ENCODE measurements at regions not wholly inside any gene's neighbourhood (a gene's known extent, or its start where the extent isn't known, plus 50 kb on each side); places are given as distances from the start of the nearest gene placed in this dataset.

- TF ChIP-seq FOXM1 (IDR thresholded peaks at IDR 0.05; ENCODE audit: borderline replicate concordance, low read depth) = no peak
- no peak for TF ChIP-seq TEAD4 (IDR thresholded peaks at IDR 0.05)
- no peak for TF ChIP-seq EP300 (IDR thresholded peaks at IDR 0.05; ENCODE audit: borderline replicate concordance)
- no peak for TF ChIP-seq RAD21 (IDR thresholded peaks at IDR 0.05; ENCODE audit: low read depth)
- no peak for TF ChIP-seq REST (IDR thresholded peaks at IDR 0.05; ENCODE audit: low read depth)
- no peak for TF ChIP-seq ZBTB7A (IDR thresholded peaks at IDR 0.05; ENCODE audit: low read depth)
- TF ChIP-seq CREB1 (IDR thresholded peaks at IDR 0.05; ENCODE audit: low read depth) = no peak
- no peak for TF ChIP-seq TCF12 (IDR thresholded peaks at IDR 0.05; ENCODE audit: low read depth)
Measured at GRCh38 chr10:21279217-21279575, 246.3 kb downstream of the SKIDA1 start.

Data from Ishikawa (cell line).